NT2/D1 (cell line): ENCODE measurements at regions not wholly inside any gene's neighbourhood (a gene's known extent, or its start where the extent isn't known, plus 50 kb on each side); places are given as distances from the start of the nearest gene placed in this dataset.
"Not testable (repeated sequence)": the region's sequence is repeated elsewhere in the genome, so short reads cannot be mapped to it uniquely, and the experiment has no call there.

ENCODE experiments used
- DNase-seq: peaks from one replicate; pipeline ENCODE4 v3.0.0-alpha.2; 2011; ENCODE audit warnings: low read depth, low spot score
- H3K27me3 ChIP-seq: 2 replicates; pipeline ENCODE4 v1.6.0; 2011; ENCODE audit warnings: mild to moderate bottlenecking; ENCODE audit not compliant: insufficient read length, insufficient read depth
- H3K36me3 ChIP-seq: 2 replicates; pipeline ENCODE4 v1.6.1; 2011; ENCODE audit warnings: mild to moderate bottlenecking, low read length, mixed read lengths; ENCODE audit not compliant: insufficient read depth, insufficient read length
- H3K4me1 ChIP-seq: 2 replicates; pipeline ENCODE4 v1.5.1; 2011; ENCODE audit not compliant: insufficient read depth, insufficient read length
- H3K4me3 ChIP-seq: 2 replicates; pipeline ENCODE4 v1.5.1; 2011; ENCODE audit warnings: low read depth; ENCODE audit not compliant: insufficient read length
- H3K9ac ChIP-seq: 2 replicates; pipeline ENCODE4 v1.6.0; 2011; ENCODE audit warnings: low read depth; ENCODE audit not compliant: insufficient read length
- H3K9me3 ChIP-seq: 2 replicates; pipeline ENCODE4 v1.5.1; 2011; ENCODE audit warnings: mild to moderate bottlenecking, low read length; ENCODE audit not compliant: insufficient read depth
- SUZ12 ChIP-seq: IDR thresholded peaks from 2 replicates; pipeline ENCODE4 v1.6.1; 2011; ENCODE audit not compliant: insufficient read length, insufficient read depth; ENCODE audit errors: extremely low read depth
- YY1 ChIP-seq: IDR thresholded peaks from 2 replicates; pipeline ENCODE4 v1.6.1; 2011; ENCODE audit not compliant: insufficient read length, insufficient read depth
- ZNF274 ChIP-seq: IDR thresholded peaks from 2 replicates; pipeline ENCODE4 v1.6.1; 2011; ENCODE audit warnings: mild to moderate bottlenecking, low read depth, low read length

GRCh38 chr17:70739065-70739464 lies 569.7 kb downstream of the KCNJ2 start:
- Histone ChIP-seq H3K4me1 (no peaks in the 10 kb centered on the region), H3K36me3 (no peaks in the 10 kb centered on the region), H3K4me3 (no peak overlapping the region), H3K9ac (no peak overlapping the region), H3K9me3 (no peaks in the 10 kb centered on the region), H3K27me3 (no peaks in the 10 kb centered on the region)
- no peak for TF ChIP-seq SUZ12
- no peak for TF ChIP-seq YY1
- no peak for TF ChIP-seq ZNF274
- DNase-seq, result no peak

- DNase-seq, H3K4me1 ChIP-seq, H3K9me3 ChIP-seq, H3K27me3 ChIP-seq, H3K9ac ChIP-seq, H3K4me3 ChIP-seq, H3K36me3 ChIP-seq: not testable (repeated sequence)
Observed at GRCh38 chr17:70746574-70746973, 577.2 kb downstream of the KCNJ2 start.

- H3K9me3 ChIP-seq, result no peaks in the 10 kb centered on the region
- no peak overlapping the region for H3K4me3 ChIP-seq
- no peaks in the 10 kb centered on the region for H3K27me3 ChIP-seq
- H3K36me3 ChIP-seq, result no peaks in the 10 kb centered on the region
- TF ChIP-seq YY1 (no peak), ZNF274 (no peak), SUZ12 (no peak)
- DNase-seq, result no peak
- H3K4me1 ChIP-seq, result no peaks in the 10 kb centered on the region
- no peak overlapping the region for H3K9ac ChIP-seq
Observed at GRCh38 chr17:70750983-70751382, 581.7 kb downstream of the KCNJ2 start.

GRCh38 chr17:70752461-70752860 lies 583.1 kb downstream of the KCNJ2 start:
- not testable (repeated sequence) for H3K4me3 ChIP-seq, H3K9me3 ChIP-seq, H3K9ac ChIP-seq, H3K4me1 ChIP-seq, H3K36me3 ChIP-seq, H3K27me3 ChIP-seq, DNase-seq

GRCh38 chr17:70752966-70753467 lies 583.7 kb downstream of the KCNJ2 start:
- Histone ChIP-seq H3K36me3 (no peaks in the 10 kb centered on the region), H3K4me1 (no peaks in the 10 kb centered on the region), H3K27me3 (no peaks in the 10 kb centered on the region), H3K4me3 (no peak overlapping the region), H3K9ac (no peak overlapping the region), H3K9me3 (no peaks in the 10 kb centered on the region)
- no peak for DNase-seq
- TF ChIP-seq SUZ12, result no peak
- no peak for TF ChIP-seq YY1
- no peak for TF ChIP-seq ZNF274

GRCh38 chr17:70763018-70763417 lies 593.7 kb downstream of the KCNJ2 start:
- no peak overlapping the region for H3K4me3 ChIP-seq
- H3K9me3 ChIP-seq, result no peaks in the 10 kb centered on the region
- no peaks in the 10 kb centered on the region for H3K27me3 ChIP-seq
- no peaks in the 10 kb centered on the region for H3K36me3 ChIP-seq
- H3K4me1 ChIP-seq, result no peaks in the 10 kb centered on the region
- H3K9ac ChIP-seq, result no peak overlapping the region
- TF ChIP-seq YY1 (no peak), ZNF274 (no peak), SUZ12 (no peak)
- DNase-seq, result no peak

GRCh38 chr17:70767102-70767701 lies 597.9 kb downstream of the KCNJ2 start:
- H3K27me3 ChIP-seq, result no peaks in the 10 kb centered on the region
- H3K36me3 ChIP-seq, result no peaks in the 10 kb centered on the region
- no peak overlapping the region for H3K9ac ChIP-seq
- TF ChIP-seq SUZ12 (no peak), ZNF274 (no peak), YY1 (no peak)
- H3K4me1 ChIP-seq, result no peaks in the 10 kb centered on the region
- no peak overlapping the region for H3K4me3 ChIP-seq
- no peak for DNase-seq
- no peaks in the 10 kb centered on the region for H3K9me3 ChIP-seq

- DNase-seq, result no peak
- no peaks in the 10 kb centered on the region for H3K36me3 ChIP-seq
- H3K4me1 ChIP-seq, result no peaks in the 10 kb centered on the region
- no peak overlapping the region for H3K4me3 ChIP-seq
- TF ChIP-seq ZNF274 (no peak), SUZ12 (no peak), YY1 (no peak)
- H3K9me3 ChIP-seq, result no peaks in the 10 kb centered on the region
- no peak overlapping the region for H3K9ac ChIP-seq
- H3K27me3 ChIP-seq, result no peaks in the 10 kb centered on the region
Observed at GRCh38 chr17:70769956-70770355, 600.6 kb downstream of the KCNJ2 start.
